Activated naive CD8-positive, alpha-beta T cell (primary cell): ENCODE measurements at regions not wholly inside any gene's neighbourhood (a gene's known extent, or its start where the extent isn't known, plus 50 kb on each side); places are given as distances from the start of the nearest gene placed in this dataset.
"Not testable (repeated sequence)": the region's sequence is repeated elsewhere in the genome, so short reads cannot be mapped to it uniquely, and the experiment has no call there.

Experiments used
- H3K27ac Mint-ChIP-seq: one replicate; pipeline ENCODE4 v1.8.0; 2021; ENCODE audit warnings: mixed read lengths
- H3K27me3 Mint-ChIP-seq: one replicate; pipeline ENCODE4 v1.8.0; 2021; ENCODE audit warnings: mixed read lengths
- H3K36me3 Mint-ChIP-seq: one replicate; pipeline ENCODE4 v1.8.0; 2021; ENCODE audit warnings: mixed read lengths
- H3K4me1 Mint-ChIP-seq: one replicate; pipeline ENCODE4 v1.8.0; 2021; ENCODE audit warnings: low read depth, mixed read lengths
- H3K4me3 Mint-ChIP-seq: one replicate; pipeline ENCODE4 v1.8.0; 2021; ENCODE audit warnings: mild to moderate bottlenecking, mixed read lengths
- H3K9me3 Mint-ChIP-seq: one replicate; pipeline ENCODE4 v1.8.0; 2021; ENCODE audit warnings: low read depth, mixed read lengths

DNA sequence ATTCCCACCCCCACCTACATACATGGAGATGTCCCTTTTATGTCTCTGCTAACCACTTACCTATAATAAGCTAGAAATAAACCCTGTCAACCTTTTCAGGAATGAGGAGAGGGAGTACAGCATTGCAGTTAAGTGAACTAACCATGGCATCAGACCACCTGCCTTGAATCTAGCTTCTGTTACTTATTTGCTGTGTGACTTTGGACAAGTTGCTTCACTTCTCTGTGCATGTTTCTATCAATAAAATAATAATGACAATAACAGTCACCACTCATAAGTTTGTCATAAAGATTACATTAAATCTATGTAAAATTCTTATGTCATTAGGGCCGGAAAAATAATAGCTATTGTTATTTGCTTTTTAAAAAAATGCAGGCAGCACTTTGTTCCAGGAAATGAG lies 881.1 kb upstream of the AUTS2 start:
- no peaks in the 10 kb centered on the region for H3K27me3 Mint-ChIP-seq
- H3K4me1 Mint-ChIP-seq = no peaks in the 10 kb centered on the region
- H3K9me3 Mint-ChIP-seq = no peaks in the 10 kb centered on the region
- no peak overlapping the region for H3K4me3 Mint-ChIP-seq
- H3K27ac Mint-ChIP-seq = no peak overlapping the region
- H3K36me3 Mint-ChIP-seq = no peaks in the 10 kb centered on the region

DNA sequence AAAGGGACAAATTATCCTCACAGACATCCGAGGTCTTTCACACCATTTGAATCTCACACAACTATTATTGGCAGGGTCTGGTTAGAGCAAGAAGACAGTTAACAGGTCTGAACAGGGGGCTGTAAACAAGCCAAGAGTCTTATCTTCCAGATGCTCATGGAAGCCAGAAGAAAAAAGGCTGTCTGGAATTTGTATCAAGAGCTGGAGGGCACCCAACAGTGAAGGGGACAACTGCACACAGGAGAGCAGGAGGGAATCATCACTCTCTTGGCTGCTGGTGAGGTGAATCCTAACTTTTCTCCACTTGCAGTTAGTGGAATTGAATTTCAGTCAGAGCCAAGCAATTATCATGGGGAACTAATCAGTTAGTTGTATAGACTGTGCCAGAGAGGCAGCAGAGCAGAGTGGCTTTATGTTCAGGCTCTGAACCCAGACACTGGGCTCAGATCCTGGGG lies 880.2 kb upstream of the AUTS2 start:
- Mint-ChIP-seq H3K9me3 (peaks cover 5% of the 10 kb centered on the region), H3K4me3 (no peak overlapping the region), H3K27ac (no peak overlapping the region), H3K27me3 (no peaks in the 10 kb centered on the region), H3K4me1 (no peaks in the 10 kb centered on the region), H3K36me3 (no peaks in the 10 kb centered on the region)

GRCh38 chr7:68720697-68721096 lies 877.6 kb upstream of the AUTS2 start:
- Mint-ChIP-seq H3K4me3 (no peak overlapping the region), H3K36me3 (no peaks in the 10 kb centered on the region), H3K27ac (no peak overlapping the region), H3K4me1 (no peaks in the 10 kb centered on the region), H3K9me3 (peaks cover 8% of the 10 kb centered on the region), H3K27me3 (no peaks in the 10 kb centered on the region)

DNA sequence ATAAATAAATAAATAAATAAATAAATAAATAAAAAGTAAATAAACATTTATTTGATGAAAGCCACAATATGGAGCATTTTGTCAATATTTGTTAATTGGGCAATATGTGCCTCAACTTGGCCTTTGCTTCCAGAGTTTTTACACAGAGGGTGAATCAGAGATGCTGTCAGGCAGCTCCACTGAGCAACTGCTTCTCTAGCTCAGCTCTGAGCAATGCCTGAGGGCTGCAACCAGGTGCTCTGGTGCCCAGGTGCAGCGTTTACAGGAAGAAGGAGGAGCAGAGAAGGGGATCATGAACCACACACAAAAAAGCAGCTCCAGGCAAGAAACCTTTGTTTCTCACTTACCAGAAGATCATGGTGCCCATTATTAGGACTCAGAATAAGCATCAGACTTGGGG lies 876.2 kb upstream of the AUTS2 start:
- Mint-ChIP-seq H3K4me3 (no peak overlapping the region), H3K36me3 (no peaks in the 10 kb centered on the region), H3K27me3 (no peaks in the 10 kb centered on the region), H3K27ac (no peak overlapping the region), H3K9me3 (peaks cover 12% of the 10 kb centered on the region), H3K4me1 (no peaks in the 10 kb centered on the region)

DNA sequence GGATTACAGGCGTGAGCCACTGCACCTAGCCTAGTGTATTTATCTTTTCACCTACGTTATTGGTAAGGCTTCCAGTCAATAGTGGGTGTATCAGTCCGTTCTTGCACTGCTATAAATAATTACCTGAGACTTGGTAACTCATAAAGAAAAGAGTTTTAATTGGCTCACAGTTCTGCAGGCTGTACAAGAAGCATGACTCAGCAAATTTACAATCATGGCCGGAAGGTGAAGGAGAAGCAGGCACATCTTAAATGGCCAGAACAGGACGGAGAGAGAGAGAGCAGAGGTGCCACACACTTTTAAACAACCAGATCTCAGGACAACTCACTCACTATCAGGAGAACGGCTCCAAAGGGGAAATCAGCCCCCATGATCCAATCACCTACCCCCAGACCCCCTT lies 873.3 kb upstream of the AUTS2 start:
- no peak overlapping the region for H3K4me3 Mint-ChIP-seq
- H3K36me3 Mint-ChIP-seq = no peaks in the 10 kb centered on the region
- H3K9me3 Mint-ChIP-seq = peaks cover 12% of the 10 kb centered on the region
- no peak overlapping the region for H3K27ac Mint-ChIP-seq
- no peaks in the 10 kb centered on the region for H3K27me3 Mint-ChIP-seq
- no peaks in the 10 kb centered on the region for H3K4me1 Mint-ChIP-seq

- Mint-ChIP-seq H3K27me3 (no peaks in the 10 kb centered on the region), H3K4me3 (no peak overlapping the region), H3K4me1 (no peaks in the 10 kb centered on the region), H3K27ac (no peak overlapping the region), H3K9me3 (peaks cover 12% of the 10 kb centered on the region), H3K36me3 (no peaks in the 10 kb centered on the region)
Measured at GRCh38 chr7:68725843-68726785, 872.2 kb upstream of the AUTS2 start.

DNA sequence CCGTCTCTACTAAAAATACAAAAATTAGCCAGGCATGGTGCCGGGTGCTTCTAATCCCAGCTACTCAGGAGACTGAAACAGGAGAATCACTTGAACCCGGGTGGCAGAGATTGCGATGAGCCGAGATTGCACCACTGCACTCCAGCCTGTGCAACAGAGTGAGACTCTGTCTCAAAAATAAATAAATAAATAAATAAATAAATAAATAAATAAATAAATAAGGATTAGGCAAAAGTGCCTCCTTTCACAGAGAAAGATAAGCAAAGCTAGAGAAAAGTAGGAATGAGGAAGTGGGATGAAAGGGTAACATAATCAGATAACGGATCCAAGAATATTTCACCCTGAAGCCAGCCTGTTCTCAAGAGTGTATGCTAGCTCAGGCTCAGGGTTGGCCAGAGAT lies 869.6 kb upstream of the AUTS2 start:
- not testable (repeated sequence) for H3K4me3 Mint-ChIP-seq, H3K27ac Mint-ChIP-seq, H3K36me3 Mint-ChIP-seq, H3K4me1 Mint-ChIP-seq, H3K9me3 Mint-ChIP-seq, H3K27me3 Mint-ChIP-seq

GRCh38 chr7:68729371-68729770 lies 868.9 kb upstream of the AUTS2 start:
- Mint-ChIP-seq H3K4me3 (no peak overlapping the region), H3K9me3 (peaks cover 7% of the 10 kb centered on the region), H3K36me3 (no peaks in the 10 kb centered on the region), H3K27ac (no peak overlapping the region), H3K4me1 (no peaks in the 10 kb centered on the region), H3K27me3 (no peaks in the 10 kb centered on the region)

DNA sequence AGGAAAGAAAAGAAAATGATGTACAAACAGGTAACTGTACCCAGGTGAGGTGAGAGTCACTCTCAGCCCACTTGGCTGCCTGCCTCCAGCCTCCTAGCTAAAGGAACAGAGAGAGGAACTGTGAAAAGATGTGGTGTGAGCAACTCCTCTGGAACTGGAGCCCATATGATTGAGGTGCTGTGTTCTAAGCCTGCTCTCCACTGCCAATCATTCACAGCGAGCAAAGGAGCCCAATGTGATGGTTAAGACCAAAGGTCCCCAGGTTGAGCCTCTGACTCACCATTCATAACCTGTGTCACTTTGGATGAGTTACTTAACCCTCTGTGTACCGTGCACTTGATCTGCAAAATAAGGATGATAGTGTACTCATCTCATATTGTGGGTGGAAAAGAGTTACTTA lies 868.1 kb upstream of the AUTS2 start:
- H3K27me3 Mint-ChIP-seq = no peaks in the 10 kb centered on the region
- no peaks in the 10 kb centered on the region for H3K36me3 Mint-ChIP-seq
- H3K4me1 Mint-ChIP-seq = no peaks in the 10 kb centered on the region
- peaks cover 8% of the 10 kb centered on the region for H3K9me3 Mint-ChIP-seq
- no peak overlapping the region for H3K27ac Mint-ChIP-seq
- H3K4me3 Mint-ChIP-seq = no peak overlapping the region

- Mint-ChIP-seq H3K9me3 (peaks cover 6% of the 10 kb centered on the region), H3K4me1 (no peaks in the 10 kb centered on the region), H3K27ac (no peak overlapping the region), H3K27me3 (no peaks in the 10 kb centered on the region), H3K36me3 (no peaks in the 10 kb centered on the region), H3K4me3 (no peak overlapping the region)
Measured at GRCh38 chr7:68730964-68731363, 867.3 kb upstream of the AUTS2 start.

DNA sequence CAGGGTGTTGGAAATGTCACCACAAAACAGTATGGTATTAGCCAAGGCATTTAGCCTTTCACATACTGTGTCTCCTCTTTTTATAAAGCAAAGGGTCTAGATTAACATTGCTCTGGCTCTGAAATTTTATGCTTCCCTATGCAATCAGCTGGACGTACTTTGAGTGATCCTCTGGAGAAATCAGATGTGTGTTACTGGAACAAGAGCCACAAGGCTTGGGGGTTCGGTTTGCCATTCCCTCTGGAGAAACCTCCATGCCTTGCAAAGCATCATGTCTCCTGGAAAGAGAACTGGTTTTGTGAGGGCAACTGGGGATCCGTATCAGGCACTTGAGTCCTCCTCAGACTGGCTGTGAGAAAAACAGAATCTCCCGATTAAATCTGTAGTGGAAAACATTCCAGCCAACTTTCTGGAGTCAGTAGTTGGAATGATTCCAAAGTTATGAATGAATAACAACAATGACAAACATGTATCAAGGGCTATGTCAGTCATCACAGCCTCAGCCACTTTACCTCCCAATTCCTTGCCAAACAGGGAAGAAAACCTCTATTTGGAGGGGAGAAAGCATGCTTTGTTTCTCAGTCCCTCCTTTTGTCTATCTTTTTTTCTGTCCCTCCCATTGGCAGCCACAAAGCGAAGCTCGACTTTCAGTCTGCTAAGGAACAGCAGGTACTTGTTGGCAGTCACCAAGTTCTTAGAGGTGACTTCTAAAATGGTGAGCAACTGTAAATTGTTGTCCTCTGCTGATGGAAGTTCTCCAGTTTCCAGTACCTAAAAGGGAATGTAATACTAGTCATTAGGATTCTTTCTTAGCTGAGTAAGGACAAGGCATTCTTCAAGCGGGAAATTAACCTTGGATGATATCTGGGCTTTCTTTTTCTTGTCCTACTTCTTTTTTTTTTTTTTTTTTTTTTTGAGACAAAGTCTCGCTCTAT lies 864.8 kb upstream of the AUTS2 start:
- H3K27ac Mint-ChIP-seq = no peak overlapping the region
- no peaks in the 10 kb centered on the region for H3K4me1 Mint-ChIP-seq
- no peaks in the 10 kb centered on the region for H3K36me3 Mint-ChIP-seq
- no peaks in the 10 kb centered on the region for H3K27me3 Mint-ChIP-seq
- H3K9me3 Mint-ChIP-seq = peaks cover 8% of the 10 kb centered on the region
- H3K4me3 Mint-ChIP-seq = no peak overlapping the region

- no peaks in the 10 kb centered on the region for H3K4me1 Mint-ChIP-seq
- peaks cover 8% of the 10 kb centered on the region for H3K9me3 Mint-ChIP-seq
- H3K36me3 Mint-ChIP-seq = no peaks in the 10 kb centered on the region
- no peak overlapping the region for H3K4me3 Mint-ChIP-seq
- H3K27me3 Mint-ChIP-seq = no peaks in the 10 kb centered on the region
- H3K27ac Mint-ChIP-seq = no peak overlapping the region
Measured at GRCh38 chr7:68734431-68734830, 863.8 kb upstream of the AUTS2 start.

DNA sequence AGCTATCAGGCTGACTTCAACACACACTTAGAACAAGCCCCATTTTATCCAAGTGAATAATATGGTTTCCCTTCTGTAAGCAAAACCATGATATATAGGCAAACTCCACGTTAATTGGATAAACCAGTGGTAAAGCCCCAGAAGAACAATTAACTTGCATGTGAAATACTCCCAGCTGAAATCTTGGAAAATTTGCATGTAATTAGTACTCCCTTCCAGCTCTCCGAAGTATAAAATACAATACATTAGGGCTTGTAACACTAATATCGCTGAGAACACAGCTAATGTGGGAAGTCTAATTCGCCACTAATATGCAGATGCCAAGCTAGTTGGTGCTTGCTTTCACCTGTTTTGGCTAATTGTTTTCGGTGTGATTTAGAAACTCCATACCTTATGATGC lies 859.0 kb upstream of the AUTS2 start:
- no peak overlapping the region for H3K27ac Mint-ChIP-seq
- H3K27me3 Mint-ChIP-seq = no peaks in the 10 kb centered on the region
- H3K4me3 Mint-ChIP-seq = no peak overlapping the region

GRCh38 chr7:68744036-68744435 lies 854.2 kb upstream of the AUTS2 start:
- no peaks in the 10 kb centered on the region for H3K27me3 Mint-ChIP-seq
- peaks cover 9% of the 10 kb centered on the region for H3K9me3 Mint-ChIP-seq
- no peak overlapping the region for H3K27ac Mint-ChIP-seq
- no peak overlapping the region for H3K4me3 Mint-ChIP-seq
- peaks cover 3% of the 10 kb centered on the region for H3K36me3 Mint-ChIP-seq
- no peaks in the 10 kb centered on the region for H3K4me1 Mint-ChIP-seq

More for the DNA sequence above, 859.0 kb upstream of the AUTS2 start:
- Mint-ChIP-seq H3K36me3 (no peaks in the 10 kb centered on the region), H3K9me3 (peaks cover 11% of the 10 kb centered on the region), H3K4me1 (no peaks in the 10 kb centered on the region)
